ENCODE measurements at regions not wholly inside any gene's neighbourhood (a gene's known extent, or its start where the extent isn't known, plus 50 kb on each side); places are given as distances from the start of the nearest gene placed in this dataset.

GRCh38 chr5:86977190-86977589, 290.5 kb upstream of the RASA1 start:
- no peak for DNase-seq (ENCODE audit: low read depth, low spot score)

GRCh38 chr5:86977808-86978207, 289.9 kb upstream of the RASA1 start:
- DNase-seq (ENCODE audit: low read depth, low spot score) = no peak

GRCh38 chr5:86979811-86980411, 287.8 kb upstream of the RASA1 start:
- DNase-seq (ENCODE audit: low read depth, low spot score) = peak; percentile 1

GRCh38 chr5:86981898-86982297, 285.8 kb upstream of the RASA1 start:
- no peak for DNase-seq (ENCODE audit: low read depth, low spot score)

GRCh38 chr5:86983208-86983607, 284.5 kb upstream of the RASA1 start:
- no peak for DNase-seq (ENCODE audit: low read depth, low spot score)

GRCh38 chr5:86986837-86987236, 280.8 kb upstream of the RASA1 start:
- DNase-seq (ENCODE audit: low read depth, low spot score) = no peak

- no peak for DNase-seq (ENCODE audit: low read depth, low spot score)
Observed at GRCh38 chr5:86997516-86997915, 270.2 kb upstream of the RASA1 start.

- no peak for DNase-seq (ENCODE audit: low read depth, low spot score)
Observed at GRCh38 chr5:86999951-87000350, 267.7 kb upstream of the RASA1 start.

- DNase-seq (ENCODE audit: low read depth, low spot score) = no peak
Observed at GRCh38 chr5:87002485-87002884, 265.2 kb upstream of the RASA1 start.

- DNase-seq (ENCODE audit: low read depth, low spot score) = no peak
Observed at GRCh38 chr5:87004101-87004500, 263.6 kb upstream of the RASA1 start.

GRCh38 chr5:87007737-87008136, 259.9 kb upstream of the RASA1 start:
- DNase-seq (ENCODE audit: low read depth, low spot score) = no peak

- DNase-seq (ENCODE audit: low read depth, low spot score) = no peak
Observed at GRCh38 chr5:87008751-87009560, 258.7 kb upstream of the RASA1 start.

- no peak for DNase-seq (ENCODE audit: low read depth, low spot score)
Observed at GRCh38 chr5:87010736-87011135, 256.9 kb upstream of the RASA1 start.

GRCh38 chr5:87015901-87016300, 251.8 kb upstream of the RASA1 start:
- no peak for DNase-seq (ENCODE audit: low read depth, low spot score)

- peak; percentile 57 for DNase-seq (ENCODE audit: low read depth, low spot score)
Observed at GRCh38 chr5:87020099-87020934, 247.4 kb upstream of the RASA1 start.

- no peak for DNase-seq (ENCODE audit: low read depth, low spot score)
Observed at GRCh38 chr5:87022415-87022814, 245.3 kb upstream of the RASA1 start.

GRCh38 chr5:87027570-87027969, 240.1 kb upstream of the RASA1 start:
- DNase-seq (ENCODE audit: low read depth, low spot score) = no peak

- peak; percentile 39 for DNase-seq (ENCODE audit: low read depth, low spot score)
Observed at GRCh38 chr5:87029951-87030350, 237.7 kb upstream of the RASA1 start.

- no peak for DNase-seq (ENCODE audit: low read depth, low spot score)
Observed at GRCh38 chr5:87030699-87031098, 237.0 kb upstream of the RASA1 start.

- DNase-seq (ENCODE audit: low read depth, low spot score) = no peak
Observed at GRCh38 chr5:87034557-87034956, 233.1 kb upstream of the RASA1 start.

GRCh38 chr5:87042554-87042953, 225.1 kb upstream of the RASA1 start:
- DNase-seq (ENCODE audit: low read depth, low spot score) = no peak

- no peak for DNase-seq (ENCODE audit: low read depth, low spot score)
Observed at GRCh38 chr5:87048156-87048555, 219.5 kb upstream of the RASA1 start.
